DND-41 (cell line): ENCODE measurements at regions not wholly inside any gene's neighbourhood (a gene's known extent, or its start where the extent isn't known, plus 50 kb on each side); places are given as distances from the start of the nearest gene placed in this dataset.

Experiments
- EZH2 ChIP-seq: IDR thresholded peaks from 3 replicates; pipeline ENCODE4 v1.6.1; 2012; ENCODE audit warnings: borderline replicate concordance, low read depth, mild to moderate bottlenecking, moderate library complexity, low read length, inconsistent platforms; ENCODE audit not compliant: severe bottlenecking
- TF ChIP-seq, protein P1 (sequence below): IDR thresholded peaks from 2 replicates; pipeline ENCODE4 v1.5.1; 2012; ENCODE audit warnings: borderline replicate concordance, low read length, moderate library complexity, mild to moderate bottlenecking; ENCODE audit not compliant: poor library complexity, severe bottlenecking; ENCODE audit errors: extremely low read depth

GRCh38 chr11:134905928-134906327 lies 493.9 kb upstream of the B3GAT1 start:
- TF ChIP-seq, protein P1, sequence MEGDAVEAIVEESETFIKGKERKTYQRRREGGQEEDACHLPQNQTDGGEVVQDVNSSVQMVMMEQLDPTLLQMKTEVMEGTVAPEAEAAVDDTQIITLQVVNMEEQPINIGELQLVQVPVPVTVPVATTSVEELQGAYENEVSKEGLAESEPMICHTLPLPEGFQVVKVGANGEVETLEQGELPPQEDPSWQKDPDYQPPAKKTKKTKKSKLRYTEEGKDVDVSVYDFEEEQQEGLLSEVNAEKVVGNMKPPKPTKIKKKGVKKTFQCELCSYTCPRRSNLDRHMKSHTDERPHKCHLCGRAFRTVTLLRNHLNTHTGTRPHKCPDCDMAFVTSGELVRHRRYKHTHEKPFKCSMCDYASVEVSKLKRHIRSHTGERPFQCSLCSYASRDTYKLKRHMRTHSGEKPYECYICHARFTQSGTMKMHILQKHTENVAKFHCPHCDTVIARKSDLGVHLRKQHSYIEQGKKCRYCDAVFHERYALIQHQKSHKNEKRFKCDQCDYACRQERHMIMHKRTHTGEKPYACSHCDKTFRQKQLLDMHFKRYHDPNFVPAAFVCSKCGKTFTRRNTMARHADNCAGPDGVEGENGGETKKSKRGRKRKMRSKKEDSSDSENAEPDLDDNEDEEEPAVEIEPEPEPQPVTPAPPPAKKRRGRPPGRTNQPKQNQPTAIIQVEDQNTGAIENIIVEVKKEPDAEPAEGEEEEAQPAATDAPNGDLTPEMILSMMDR, result no peak
- TF ChIP-seq EZH2, result no peak
